ENCODE measurements at regions not wholly inside any gene's neighbourhood (a gene's known extent, or its start where the extent isn't known, plus 50 kb on each side); places are given as distances from the start of the nearest gene placed in this dataset.

- Histone ChIP-seq H3K79me2 (ENCODE audit: insufficient read depth, low read length) (no peaks in the 10 kb centered on the region), H3K9ac (ENCODE audit: low read length) (no peak overlapping the region), H3K9me3 (ENCODE audit: low read length) (no peaks in the 10 kb centered on the region), H3K4me3 (ENCODE audit: low read depth, low read length, poor library complexity, severe bottlenecking) (no peak overlapping the region), H2AFZ (ENCODE audit: low read length) (no peak overlapping the region), H3K27ac (ENCODE audit: low read depth, low read length, poor library complexity, severe bottlenecking) (no peak overlapping the region), H4K20me1 (ENCODE audit: insufficient read depth, low read length) (no peaks in the 10 kb centered on the region), H3K4me2 (ENCODE audit: low read length) (no peak overlapping the region), H3K27me3 (ENCODE audit: insufficient read depth, low read length) (no peaks in the 10 kb centered on the region), H3K4me1 (ENCODE audit: insufficient read depth, low read length, severe bottlenecking) (no peaks in the 10 kb centered on the region), H3K9me2 (ENCODE audit: low read depth, low read length) (no peaks in the 10 kb centered on the region), H3F3A (ENCODE audit: insufficient read depth, low read length) (no peaks in the 10 kb centered on the region), H3K36me3 (ENCODE audit: insufficient read depth, low read length) (no peaks in the 10 kb centered on the region)
- TF ChIP-seq EZH2 (IDR thresholded peaks at IDR 0.05; ENCODE audit: borderline replicate concordance, low read length) (no peak), CTCF (IDR thresholded peaks at IDR 0.05; ENCODE audit: low read length) (no peak)
These were observed 1295.0 kb downstream of the JRKL start for GRCh38 chr11:97684486-97685439.

- Histone ChIP-seq H3K27ac (ENCODE audit: low read depth, low read length, poor library complexity, severe bottlenecking) (no peak overlapping the region), H3F3A (ENCODE audit: insufficient read depth, low read length) (no peaks in the 10 kb centered on the region), H3K9me2 (ENCODE audit: low read depth, low read length) (no peaks in the 10 kb centered on the region), H3K4me2 (ENCODE audit: low read length) (no peak overlapping the region), H3K4me3 (ENCODE audit: low read depth, low read length, poor library complexity, severe bottlenecking) (no peak overlapping the region), H3K9me3 (ENCODE audit: low read length) (no peaks in the 10 kb centered on the region), H3K4me1 (ENCODE audit: insufficient read depth, low read length, severe bottlenecking) (no peaks in the 10 kb centered on the region), H3K27me3 (ENCODE audit: insufficient read depth, low read length) (no peaks in the 10 kb centered on the region), H3K36me3 (ENCODE audit: insufficient read depth, low read length) (no peaks in the 10 kb centered on the region), H4K20me1 (ENCODE audit: insufficient read depth, low read length) (no peaks in the 10 kb centered on the region), H2AFZ (ENCODE audit: low read length) (no peak overlapping the region), H3K9ac (ENCODE audit: low read length) (no peak overlapping the region), H3K79me2 (ENCODE audit: insufficient read depth, low read length) (no peaks in the 10 kb centered on the region)
- TF ChIP-seq EZH2 (IDR thresholded peaks at IDR 0.05; ENCODE audit: borderline replicate concordance, low read length) (no peak), CTCF (IDR thresholded peaks at IDR 0.05; ENCODE audit: low read length) (no peak)
These were observed 1295.9 kb downstream of the JRKL start for GRCh38 chr11:97685695-97686094.

GRCh38 chr11:97687111-97687510 lies 1297.3 kb downstream of the JRKL start:
- Histone ChIP-seq H4K20me1 (ENCODE audit: insufficient read depth, low read length) (no peaks in the 10 kb centered on the region), H3K27ac (ENCODE audit: low read depth, low read length, poor library complexity, severe bottlenecking) (no peak overlapping the region), H3K9ac (ENCODE audit: low read length) (no peak overlapping the region), H3K79me2 (ENCODE audit: insufficient read depth, low read length) (no peaks in the 10 kb centered on the region), H2AFZ (ENCODE audit: low read length) (no peak overlapping the region), H3K4me3 (ENCODE audit: low read depth, low read length, poor library complexity, severe bottlenecking) (no peak overlapping the region), H3K9me3 (ENCODE audit: low read length) (no peaks in the 10 kb centered on the region), H3F3A (ENCODE audit: insufficient read depth, low read length) (no peaks in the 10 kb centered on the region), H3K4me1 (ENCODE audit: insufficient read depth, low read length, severe bottlenecking) (no peaks in the 10 kb centered on the region), H3K9me2 (ENCODE audit: low read depth, low read length) (no peaks in the 10 kb centered on the region), H3K36me3 (ENCODE audit: insufficient read depth, low read length) (no peaks in the 10 kb centered on the region), H3K27me3 (ENCODE audit: insufficient read depth, low read length) (no peaks in the 10 kb centered on the region), H3K4me2 (ENCODE audit: low read length) (no peak overlapping the region)
- TF ChIP-seq EZH2 (IDR thresholded peaks at IDR 0.05; ENCODE audit: borderline replicate concordance, low read length), result no peak
- TF ChIP-seq CTCF (IDR thresholded peaks at IDR 0.05; ENCODE audit: low read length), result no peak
